ENCODE measurements at regions not wholly inside any gene's neighbourhood (a gene's known extent, or its start where the extent isn't known, plus 50 kb on each side); places are given as distances from the start of the nearest gene placed in this dataset.

DNA sequence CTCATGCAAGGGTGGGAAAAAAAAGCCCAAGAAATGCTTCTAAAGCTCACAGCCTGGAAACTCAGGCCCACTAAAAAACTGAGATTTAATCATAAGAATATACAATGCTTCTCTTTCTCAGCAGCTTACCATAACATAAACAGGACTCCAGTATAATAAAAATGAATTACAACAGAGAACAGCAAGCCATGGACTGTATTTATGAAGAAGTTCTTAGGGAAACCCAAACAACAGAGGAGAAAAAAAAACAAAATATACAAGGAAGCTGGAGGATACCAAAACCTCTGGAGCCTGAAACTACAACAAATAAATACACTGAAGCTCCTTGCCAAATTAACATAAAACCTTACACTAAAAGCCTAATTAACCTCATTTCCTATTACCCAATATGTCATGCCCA lies 187.8 kb downstream of the RDH14 start:
- TF ChIP-seq, protein P1, sequence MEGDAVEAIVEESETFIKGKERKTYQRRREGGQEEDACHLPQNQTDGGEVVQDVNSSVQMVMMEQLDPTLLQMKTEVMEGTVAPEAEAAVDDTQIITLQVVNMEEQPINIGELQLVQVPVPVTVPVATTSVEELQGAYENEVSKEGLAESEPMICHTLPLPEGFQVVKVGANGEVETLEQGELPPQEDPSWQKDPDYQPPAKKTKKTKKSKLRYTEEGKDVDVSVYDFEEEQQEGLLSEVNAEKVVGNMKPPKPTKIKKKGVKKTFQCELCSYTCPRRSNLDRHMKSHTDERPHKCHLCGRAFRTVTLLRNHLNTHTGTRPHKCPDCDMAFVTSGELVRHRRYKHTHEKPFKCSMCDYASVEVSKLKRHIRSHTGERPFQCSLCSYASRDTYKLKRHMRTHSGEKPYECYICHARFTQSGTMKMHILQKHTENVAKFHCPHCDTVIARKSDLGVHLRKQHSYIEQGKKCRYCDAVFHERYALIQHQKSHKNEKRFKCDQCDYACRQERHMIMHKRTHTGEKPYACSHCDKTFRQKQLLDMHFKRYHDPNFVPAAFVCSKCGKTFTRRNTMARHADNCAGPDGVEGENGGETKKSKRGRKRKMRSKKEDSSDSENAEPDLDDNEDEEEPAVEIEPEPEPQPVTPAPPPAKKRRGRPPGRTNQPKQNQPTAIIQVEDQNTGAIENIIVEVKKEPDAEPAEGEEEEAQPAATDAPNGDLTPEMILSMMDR (optimal IDR thresholded peaks at IDR 0.05 in 1 of 3, IDR thresholded peaks at IDR 0.05 in 1 of 3, conservative IDR thresholded peaks at IDR 0.05 in 1 of 3; ENCODE audit: extremely low read depth in 1 of 3, insufficient read depth in 2 of 3, low read length in 3 of 3) = no peak
- no peak for TF ChIP-seq EZH2 (IDR thresholded peaks at IDR 0.05; ENCODE audit: low read length)

Measured in keratinocyte (primary cell).